Liver (tissue), 3 donors: ENCODE measurements at regions not wholly inside any gene's neighbourhood (a gene's known extent, or its start where the extent isn't known, plus 50 kb on each side); places are given as distances from the start of the nearest gene placed in this dataset.

ENCODE experiments used
- ATF3 ChIP-seq: IDR thresholded peaks from 2 replicates; pipeline ENCODE4 v1.6.1; 2016; ENCODE audit warnings: antibody characterized with exemption
- CTCF ChIP-seq: fragments of 150-350 bp; IDR thresholded peaks from 2 replicates; pipeline ENCODE4 v1.5.1; 2017; ENCODE audit warnings: improper control_type of control experiment, low read depth, low read length; ENCODE audit not compliant: missing input control
- GABPA ChIP-seq, 2 donors: IDR thresholded peaks in 1 of 2; conservative IDR thresholded peaks in 1 of 2; 2 replicates each; pipeline ENCODE4 v1.6.1; 2016; ENCODE audit warnings: antibody characterized with exemption in 2 of 2, mild to moderate bottlenecking in 1 of 2, moderate library complexity in 1 of 2
- JUND ChIP-seq, 2 donors: IDR thresholded peaks; 2 replicates each; pipeline ENCODE4 v1.6.1; 2016; ENCODE audit warnings: antibody characterized with exemption in 2 of 2
- REST ChIP-seq: IDR thresholded peaks from 2 replicates; pipeline ENCODE4 v1.6.1; 2016; ENCODE audit warnings: antibody characterized with exemption, mild to moderate bottlenecking
- SP1 ChIP-seq: IDR thresholded peaks from 2 replicates; pipeline ENCODE4 v1.6.1; 2018; ENCODE audit warnings: antibody characterized with exemption, mild to moderate bottlenecking
- TAF1 ChIP-seq: conservative IDR thresholded peaks from 2 replicates; pipeline ENCODE4 v1.6.1; 2016; ENCODE audit warnings: antibody characterized with exemption, mild to moderate bottlenecking
- YY1 ChIP-seq: IDR thresholded peaks from 2 replicates; pipeline ENCODE4 v1.6.1; 2016; ENCODE audit warnings: antibody characterized with exemption, mild to moderate bottlenecking
- TF ChIP-seq, protein P1 (sequence below): IDR thresholded peaks from 2 replicates; pipeline ENCODE4 v1.6.1; 2016; ENCODE audit warnings: antibody characterized with exemption
- donor health status: healthy.
- donor health status: healthy.

DNA sequence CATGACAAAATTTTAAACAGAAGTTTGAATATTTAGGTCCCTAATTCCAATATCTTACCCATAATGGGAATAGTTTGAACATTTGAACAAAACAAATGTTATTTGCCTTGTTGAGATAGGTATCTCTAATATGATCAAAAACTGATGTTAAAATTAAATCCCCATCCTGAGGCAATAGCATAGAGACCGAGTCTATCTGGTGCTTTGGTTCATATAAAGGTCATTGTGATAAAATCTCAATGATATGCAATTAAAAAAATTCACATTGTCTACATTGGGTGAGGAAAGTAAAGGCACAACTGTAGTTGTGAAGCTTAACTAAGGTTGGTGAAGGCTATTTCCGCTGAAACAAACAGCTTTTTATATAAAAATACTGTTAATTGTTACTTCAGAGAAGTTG lies 318.3 kb downstream of the CAAP1 start:
- TF ChIP-seq, protein P1, sequence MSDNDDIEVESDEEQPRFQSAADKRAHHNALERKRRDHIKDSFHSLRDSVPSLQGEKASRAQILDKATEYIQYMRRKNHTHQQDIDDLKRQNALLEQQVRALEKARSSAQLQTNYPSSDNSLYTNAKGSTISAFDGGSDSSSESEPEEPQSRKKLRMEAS, result no peak
- TF ChIP-seq CTCF, result no peak
- TF ChIP-seq YY1, result no peak
- TF ChIP-seq TAF1, result no peak
- no peak for TF ChIP-seq ATF3
- no peak for TF ChIP-seq GABPA (IDR thresholded peaks at IDR 0.05 in 1 of 2, conservative IDR thresholded peaks at IDR 0.05 in 1 of 2)
- TF ChIP-seq REST, result no peak
- no peak for TF ChIP-seq JUND (IDR thresholded peaks at IDR 0.05)
- no peak for TF ChIP-seq SP1
